ENCODE measurements at regions not wholly inside any gene's neighbourhood (a gene's known extent, or its start where the extent isn't known, plus 50 kb on each side); places are given as distances from the start of the nearest gene placed in this dataset.
A peak's percentile ranks its signal among the peaks of the same experiment; 100 is the strongest.

DNA sequence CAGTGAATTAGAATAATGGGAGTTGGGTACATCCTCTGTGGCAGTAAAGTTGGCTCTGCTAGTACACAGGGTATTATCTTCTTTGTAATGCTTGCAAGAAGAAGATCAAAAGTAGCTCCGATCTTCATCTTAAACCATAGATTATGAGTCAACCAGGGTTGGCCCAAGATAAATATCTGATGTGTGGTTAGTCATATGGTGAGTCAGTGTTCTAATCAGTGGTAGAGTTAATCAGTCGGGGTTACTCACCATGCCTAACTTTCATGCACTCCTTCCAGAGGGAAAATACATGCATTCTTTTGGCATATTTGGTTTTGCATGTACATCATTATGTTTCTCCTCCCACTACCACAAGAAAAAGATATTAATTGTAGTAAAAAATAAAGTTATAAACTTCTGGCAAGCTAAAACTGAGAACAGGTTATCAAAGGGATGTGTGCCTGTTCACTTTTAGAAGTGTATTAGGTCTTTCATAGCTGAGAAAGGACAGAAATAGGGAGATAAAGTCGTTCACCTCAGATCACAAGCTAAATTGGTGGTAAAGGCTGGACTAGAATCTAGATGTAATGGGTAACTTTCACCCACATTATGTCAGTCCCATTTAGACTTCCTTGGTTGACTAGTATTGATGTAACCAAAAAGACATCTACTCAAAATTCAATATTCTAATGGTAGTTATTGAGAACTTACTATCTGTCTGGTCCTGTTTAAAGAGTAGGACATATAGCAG is 684.4 kb downstream of the IRS1 start (continued):
- TF ChIP-seq, protein P1, sequence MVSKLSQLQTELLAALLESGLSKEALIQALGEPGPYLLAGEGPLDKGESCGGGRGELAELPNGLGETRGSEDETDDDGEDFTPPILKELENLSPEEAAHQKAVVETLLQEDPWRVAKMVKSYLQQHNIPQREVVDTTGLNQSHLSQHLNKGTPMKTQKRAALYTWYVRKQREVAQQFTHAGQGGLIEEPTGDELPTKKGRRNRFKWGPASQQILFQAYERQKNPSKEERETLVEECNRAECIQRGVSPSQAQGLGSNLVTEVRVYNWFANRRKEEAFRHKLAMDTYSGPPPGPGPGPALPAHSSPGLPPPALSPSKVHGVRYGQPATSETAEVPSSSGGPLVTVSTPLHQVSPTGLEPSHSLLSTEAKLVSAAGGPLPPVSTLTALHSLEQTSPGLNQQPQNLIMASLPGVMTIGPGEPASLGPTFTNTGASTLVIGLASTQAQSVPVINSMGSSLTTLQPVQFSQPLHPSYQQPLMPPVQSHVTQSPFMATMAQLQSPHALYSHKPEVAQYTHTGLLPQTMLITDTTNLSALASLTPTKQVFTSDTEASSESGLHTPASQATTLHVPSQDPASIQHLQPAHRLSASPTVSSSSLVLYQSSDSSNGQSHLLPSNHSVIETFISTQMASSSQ (IDR thresholded peaks at IDR 0.05; ENCODE audit: low read depth): 0 out of 2 replicates have a peak, but pooled peaks have one; percentile 44
- TF ChIP-seq, protein P1 (CRISPR knock-in tag; IDR thresholded peaks at IDR 0.05; ENCODE audit: borderline replicate concordance): no peak
- TF ChIP-seq ZNF317 (CRISPR knock-in tag; IDR thresholded peaks at IDR 0.05): no peak
- no peak for TF ChIP-seq SMAD1 (CRISPR knock-in tag; IDR thresholded peaks at IDR 0.05; ENCODE audit: borderline replicate concordance, low read depth)
- TF ChIP-seq, protein P2, sequence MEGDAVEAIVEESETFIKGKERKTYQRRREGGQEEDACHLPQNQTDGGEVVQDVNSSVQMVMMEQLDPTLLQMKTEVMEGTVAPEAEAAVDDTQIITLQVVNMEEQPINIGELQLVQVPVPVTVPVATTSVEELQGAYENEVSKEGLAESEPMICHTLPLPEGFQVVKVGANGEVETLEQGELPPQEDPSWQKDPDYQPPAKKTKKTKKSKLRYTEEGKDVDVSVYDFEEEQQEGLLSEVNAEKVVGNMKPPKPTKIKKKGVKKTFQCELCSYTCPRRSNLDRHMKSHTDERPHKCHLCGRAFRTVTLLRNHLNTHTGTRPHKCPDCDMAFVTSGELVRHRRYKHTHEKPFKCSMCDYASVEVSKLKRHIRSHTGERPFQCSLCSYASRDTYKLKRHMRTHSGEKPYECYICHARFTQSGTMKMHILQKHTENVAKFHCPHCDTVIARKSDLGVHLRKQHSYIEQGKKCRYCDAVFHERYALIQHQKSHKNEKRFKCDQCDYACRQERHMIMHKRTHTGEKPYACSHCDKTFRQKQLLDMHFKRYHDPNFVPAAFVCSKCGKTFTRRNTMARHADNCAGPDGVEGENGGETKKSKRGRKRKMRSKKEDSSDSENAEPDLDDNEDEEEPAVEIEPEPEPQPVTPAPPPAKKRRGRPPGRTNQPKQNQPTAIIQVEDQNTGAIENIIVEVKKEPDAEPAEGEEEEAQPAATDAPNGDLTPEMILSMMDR (CRISPR knock-in tag; IDR thresholded peaks at IDR 0.05): no peak
- no peak for TF ChIP-seq ZFP37 (CRISPR knock-in tag; IDR thresholded peaks at IDR 0.05; ENCODE audit: borderline replicate concordance)
- no peak for TF ChIP-seq SOX6 (IDR thresholded peaks at IDR 0.05)
- TF ChIP-seq SOX6 (CRISPR knock-in tag; IDR thresholded peaks at IDR 0.05): peak; percentile 34; the same call in 1 of the 2 replicates
- TF ChIP-seq ZNF709 (CRISPR knock-in tag; IDR thresholded peaks at IDR 0.05): no peak
- TF ChIP-seq, protein P3, sequence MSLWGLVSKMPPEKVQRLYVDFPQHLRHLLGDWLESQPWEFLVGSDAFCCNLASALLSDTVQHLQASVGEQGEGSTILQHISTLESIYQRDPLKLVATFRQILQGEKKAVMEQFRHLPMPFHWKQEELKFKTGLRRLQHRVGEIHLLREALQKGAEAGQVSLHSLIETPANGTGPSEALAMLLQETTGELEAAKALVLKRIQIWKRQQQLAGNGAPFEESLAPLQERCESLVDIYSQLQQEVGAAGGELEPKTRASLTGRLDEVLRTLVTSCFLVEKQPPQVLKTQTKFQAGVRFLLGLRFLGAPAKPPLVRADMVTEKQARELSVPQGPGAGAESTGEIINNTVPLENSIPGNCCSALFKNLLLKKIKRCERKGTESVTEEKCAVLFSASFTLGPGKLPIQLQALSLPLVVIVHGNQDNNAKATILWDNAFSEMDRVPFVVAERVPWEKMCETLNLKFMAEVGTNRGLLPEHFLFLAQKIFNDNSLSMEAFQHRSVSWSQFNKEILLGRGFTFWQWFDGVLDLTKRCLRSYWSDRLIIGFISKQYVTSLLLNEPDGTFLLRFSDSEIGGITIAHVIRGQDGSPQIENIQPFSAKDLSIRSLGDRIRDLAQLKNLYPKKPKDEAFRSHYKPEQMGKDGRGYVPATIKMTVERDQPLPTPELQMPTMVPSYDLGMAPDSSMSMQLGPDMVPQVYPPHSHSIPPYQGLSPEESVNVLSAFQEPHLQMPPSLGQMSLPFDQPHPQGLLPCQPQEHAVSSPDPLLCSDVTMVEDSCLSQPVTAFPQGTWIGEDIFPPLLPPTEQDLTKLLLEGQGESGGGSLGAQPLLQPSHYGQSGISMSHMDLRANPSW (CRISPR knock-in tag; IDR thresholded peaks at IDR 0.05; ENCODE audit: borderline replicate concordance): no peak
- TF ChIP-seq ZNF501 (CRISPR knock-in tag; IDR thresholded peaks at IDR 0.05): no peak
- no peak for TF ChIP-seq ZNF180 (CRISPR knock-in tag; IDR thresholded peaks at IDR 0.05; ENCODE audit: borderline replicate concordance, low read depth)
- TF ChIP-seq NCOA2 (CRISPR knock-in tag; IDR thresholded peaks at IDR 0.05): peak; percentile 81
- TF ChIP-seq, protein P4, sequence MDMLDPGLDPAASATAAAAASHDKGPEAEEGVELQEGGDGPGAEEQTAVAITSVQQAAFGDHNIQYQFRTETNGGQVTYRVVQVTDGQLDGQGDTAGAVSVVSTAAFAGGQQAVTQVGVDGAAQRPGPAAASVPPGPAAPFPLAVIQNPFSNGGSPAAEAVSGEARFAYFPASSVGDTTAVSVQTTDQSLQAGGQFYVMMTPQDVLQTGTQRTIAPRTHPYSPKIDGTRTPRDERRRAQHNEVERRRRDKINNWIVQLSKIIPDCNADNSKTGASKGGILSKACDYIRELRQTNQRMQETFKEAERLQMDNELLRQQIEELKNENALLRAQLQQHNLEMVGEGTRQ (IDR thresholded peaks at IDR 0.05; ENCODE audit: low read depth, low read length): no peak
- TF ChIP-seq, protein P4 (CRISPR knock-in tag; IDR thresholded peaks at IDR 0.05; ENCODE audit: borderline replicate concordance): no peak
